Upper lobe of left lung (tissue), 6 donors: ENCODE measurements at regions not wholly inside any gene's neighbourhood (a gene's known extent, or its start where the extent isn't known, plus 50 kb on each side); places are given as distances from the start of the nearest gene placed in this dataset.

Experiments
- ATAC-seq, 2 donors: fragments of 200-7000 bp; cut with Tn5 transposase; one replicate each; pipeline ENCODE4 v1.9.1; 2022; ENCODE audit warnings: mild to moderate bottlenecking in 2 of 2, moderate library complexity in 2 of 2; ENCODE audit not compliant: low FRiP score in 2 of 2
- DNase-seq, 2 donors: peaks; one replicate each; pipeline ENCODE4 v3.0.0-alpha.2; 2019 to 2020
- H3K27ac ChIP-seq, 4 donors: fragments of 200-600 bp; sonication (generic); one replicate each; pipeline ENCODE4 v1.5.1; 2016 to 2019
- H3K27me3 ChIP-seq, 4 donors: fragments of 200-600 bp; sonication (generic); one replicate each; pipeline ENCODE4 v1.5.1; 2017 to 2019
- H3K36me3 ChIP-seq, 4 donors: fragments of 200-600 bp; sonication (generic); one replicate each; pipeline ENCODE4 v1.5.1; 2016 to 2019
- H3K4me1 ChIP-seq, 4 donors: fragments of 200-600 bp; sonication (generic); one replicate each; pipeline ENCODE4 v1.5.1; 2018 to 2019
- H3K4me3 ChIP-seq, 4 donors: fragments of 200-600 bp; sonication (generic); one replicate each; pipeline ENCODE4 v1.5.1; 2017 to 2019; ENCODE audit warnings: mild to moderate bottlenecking in 2 of 4, moderate library complexity in 1 of 4
- H3K9me3 ChIP-seq, 4 donors: fragments of 200-600 bp; sonication (generic); one replicate each; pipeline ENCODE4 v1.5.1; 2018 to 2019
- EP300 ChIP-seq, 4 donors: sonication (generic); formaldehyde crosslinking; IDR thresholded peaks; one replicate each; pipeline ENCODE4 v1.5.1; 2017; ENCODE audit warnings: antibody characterized with exemption in 4 of 4, control low read depth in 2 of 4
- POLR2A ChIP-seq, 4 donors: fragments of 450-650 bp; IDR thresholded peaks; one replicate each; pipeline ENCODE4 v1.5.1; 2016 to 2017; ENCODE audit warnings: antibody characterized with exemption in 4 of 4, mild to moderate bottlenecking in 2 of 4
- POLR2AphosphoS5 ChIP-seq, 2 donors: sonication (generic); formaldehyde crosslinking; IDR thresholded peaks; one replicate each; pipeline ENCODE4 v1.5.1; 2017; ENCODE audit warnings: antibody characterized with exemption in 2 of 2
- WGBS, 2 donors: methylation state at CpG; one replicate each; pipeline ENCODE4 v1.1.5; 2017 to 2018; 5-methylcytosine and 5-hydroxymethylcytosine counted together
- TF ChIP-seq, protein P1 (sequence below), 6 experiments: fragments of 450-650 bp in 4 of 6; fragments of 200-600 bp in 2 of 6; sonication (generic) in 2 of 6; IDR thresholded peaks; one replicate each; pipeline ENCODE4 v1.5.1; 2016 to 2019; ENCODE audit warnings: antibody characterized with exemption in 6 of 6
- donor health status: DM: no; HTN: no; CAD: no; lungs with moderate emphysema.
- donor health status: DM: no; HTN: yes; CAD: no; lungs with severe emphysema.

- H3K27ac ChIP-seq = no peak overlapping the region
- H3K36me3 ChIP-seq = no peaks in the 10 kb centered on the region
- DNase-seq = no peak
- H3K4me1 ChIP-seq = peaks cover 0 to 14% (median 5%) of the 10 kb centered on the region in 4 donors
- 13 to 18% methylated on average over 5 of the region's 5 CpGs for WGBS, 2 donors
- no peaks in the 10 kb centered on the region for H3K9me3 ChIP-seq
- no peaks in the 10 kb centered on the region for H3K27me3 ChIP-seq
- ATAC-seq = peak; percentile 80 to 92
- H3K4me3 ChIP-seq = peak overlapping the region in 1 of 4 donors; percentile 26
- TF ChIP-seq EP300 (IDR thresholded peaks at IDR 0.05) = no peak
- TF ChIP-seq, protein P1, sequence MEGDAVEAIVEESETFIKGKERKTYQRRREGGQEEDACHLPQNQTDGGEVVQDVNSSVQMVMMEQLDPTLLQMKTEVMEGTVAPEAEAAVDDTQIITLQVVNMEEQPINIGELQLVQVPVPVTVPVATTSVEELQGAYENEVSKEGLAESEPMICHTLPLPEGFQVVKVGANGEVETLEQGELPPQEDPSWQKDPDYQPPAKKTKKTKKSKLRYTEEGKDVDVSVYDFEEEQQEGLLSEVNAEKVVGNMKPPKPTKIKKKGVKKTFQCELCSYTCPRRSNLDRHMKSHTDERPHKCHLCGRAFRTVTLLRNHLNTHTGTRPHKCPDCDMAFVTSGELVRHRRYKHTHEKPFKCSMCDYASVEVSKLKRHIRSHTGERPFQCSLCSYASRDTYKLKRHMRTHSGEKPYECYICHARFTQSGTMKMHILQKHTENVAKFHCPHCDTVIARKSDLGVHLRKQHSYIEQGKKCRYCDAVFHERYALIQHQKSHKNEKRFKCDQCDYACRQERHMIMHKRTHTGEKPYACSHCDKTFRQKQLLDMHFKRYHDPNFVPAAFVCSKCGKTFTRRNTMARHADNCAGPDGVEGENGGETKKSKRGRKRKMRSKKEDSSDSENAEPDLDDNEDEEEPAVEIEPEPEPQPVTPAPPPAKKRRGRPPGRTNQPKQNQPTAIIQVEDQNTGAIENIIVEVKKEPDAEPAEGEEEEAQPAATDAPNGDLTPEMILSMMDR (IDR thresholded peaks at IDR 0.05) = peak; percentile 69 to 92 (median 88)
These were observed 429.7 kb downstream of the ETS1 start for GRCh38 chr11:128157423-128158298.

DNA sequence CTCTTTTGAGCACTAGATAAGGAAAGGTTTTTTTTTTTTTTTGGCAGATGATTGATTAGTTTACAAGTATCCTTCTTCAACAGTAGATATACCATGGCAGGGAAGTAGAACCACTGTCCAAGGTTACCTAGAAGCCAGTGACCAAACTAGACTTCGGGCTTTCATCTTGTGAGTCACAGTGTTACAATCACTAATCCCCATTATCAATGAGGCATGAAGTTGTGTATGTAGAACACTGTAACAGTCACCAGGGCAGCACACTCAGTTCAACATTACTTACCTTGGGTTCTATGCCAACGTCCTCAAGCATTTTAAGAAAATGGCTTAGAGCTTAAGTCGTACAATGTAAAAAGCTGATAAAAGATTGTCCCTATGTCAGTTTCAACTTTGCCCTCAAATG is 430.9 kb downstream of the ETS1 start:
- ATAC-seq = no peak
- no peak for DNase-seq
- peaks cover 0 to 13% (median 4%) of the 10 kb centered on the region in 4 donors for H3K4me1 ChIP-seq
- no peaks in the 10 kb centered on the region for H3K9me3 ChIP-seq
- no peak overlapping the region for H3K4me3 ChIP-seq
- H3K27ac ChIP-seq = no peak overlapping the region
- H3K27me3 ChIP-seq = no peaks in the 10 kb centered on the region
- H3K36me3 ChIP-seq = no peaks in the 10 kb centered on the region
- WGBS, 2 donors = 78 to 98% methylated on average over 3 of the region's 3 CpGs
- TF ChIP-seq, protein P1 (IDR thresholded peaks at IDR 0.05) = no peak
- no peak for TF ChIP-seq POLR2AphosphoS5 (IDR thresholded peaks at IDR 0.05)
- TF ChIP-seq POLR2A (IDR thresholded peaks at IDR 0.05) = no peak
- no peak for TF ChIP-seq EP300 (IDR thresholded peaks at IDR 0.05)

DNA sequence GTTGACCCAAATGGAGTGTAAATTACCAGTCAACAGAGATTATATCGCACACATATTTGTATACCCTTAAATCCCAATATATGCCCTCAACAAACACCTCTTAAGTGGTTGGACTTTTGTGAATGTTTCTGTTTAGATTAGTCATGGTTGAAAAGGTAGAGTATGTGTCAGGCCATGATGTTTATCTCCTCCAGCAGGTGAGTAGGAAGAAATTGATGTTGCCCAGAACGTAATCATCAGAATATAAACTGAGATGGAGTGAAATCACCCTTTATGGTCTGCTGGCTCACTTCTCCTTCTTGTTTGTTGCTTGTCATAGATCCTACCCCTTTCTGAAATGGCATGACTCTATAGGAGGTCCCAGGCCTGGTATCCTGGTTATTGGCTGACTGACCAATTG is 431.8 kb downstream of the ETS1 start:
- no peaks in the 10 kb centered on the region for H3K27me3 ChIP-seq
- ATAC-seq (no peak), DNase-seq (no peak)
- no peaks in the 10 kb centered on the region for H3K36me3 ChIP-seq
- WGBS, 2 donors = 90 to 95% methylated on average over 2 of the region's 2 CpGs
- H3K4me3 ChIP-seq = no peak overlapping the region
- H3K27ac ChIP-seq = no peak overlapping the region
- no peaks in the 10 kb centered on the region for H3K9me3 ChIP-seq
- H3K4me1 ChIP-seq = peaks cover 0 to 6% (median 3%) of the 10 kb centered on the region in 4 donors
- no peak for TF ChIP-seq EP300 (IDR thresholded peaks at IDR 0.05)
- TF ChIP-seq POLR2A (IDR thresholded peaks at IDR 0.05) = no peak

DNA sequence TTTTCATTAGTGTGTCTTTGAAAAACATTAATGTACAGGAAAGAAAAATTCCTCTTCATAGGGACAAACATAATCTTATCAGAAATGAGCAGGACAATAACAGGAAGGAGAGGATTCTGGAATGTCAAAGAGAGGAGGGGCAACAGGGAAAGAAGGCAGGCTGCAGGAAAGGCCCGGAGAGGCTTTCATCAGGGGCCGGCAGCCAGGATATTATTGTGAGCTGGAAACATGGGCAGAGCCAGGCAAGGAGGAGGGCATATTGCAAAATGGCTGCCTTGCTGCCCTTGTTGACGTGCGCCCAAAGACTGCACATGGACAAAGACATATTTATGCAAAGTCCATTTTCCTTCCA is 433.7 kb downstream of the ETS1 start:
- Histone ChIP-seq H3K4me1 (peaks cover 0 to 6% (median 3%) of the 10 kb centered on the region in 4 donors), H3K4me3 (no peak overlapping the region), H3K9me3 (no peaks in the 10 kb centered on the region), H3K27ac (peak overlapping the region in 2 of 4 donors; percentile 37 to 45), H3K27me3 (no peaks in the 10 kb centered on the region), H3K36me3 (no peaks in the 10 kb centered on the region)
- DNase-seq (no peak), ATAC-seq (no peak)
- TF ChIP-seq POLR2AphosphoS5 (IDR thresholded peaks at IDR 0.05) = no peak
- TF ChIP-seq, protein P1 (IDR thresholded peaks at IDR 0.05) = no peak
- TF ChIP-seq EP300 (IDR thresholded peaks at IDR 0.05) = no peak
- TF ChIP-seq POLR2A (IDR thresholded peaks at IDR 0.05) = no peak
- 19 to 68% methylated on average over 2 to 4 of the region's 4 CpGs for WGBS, 2 donors

DNA sequence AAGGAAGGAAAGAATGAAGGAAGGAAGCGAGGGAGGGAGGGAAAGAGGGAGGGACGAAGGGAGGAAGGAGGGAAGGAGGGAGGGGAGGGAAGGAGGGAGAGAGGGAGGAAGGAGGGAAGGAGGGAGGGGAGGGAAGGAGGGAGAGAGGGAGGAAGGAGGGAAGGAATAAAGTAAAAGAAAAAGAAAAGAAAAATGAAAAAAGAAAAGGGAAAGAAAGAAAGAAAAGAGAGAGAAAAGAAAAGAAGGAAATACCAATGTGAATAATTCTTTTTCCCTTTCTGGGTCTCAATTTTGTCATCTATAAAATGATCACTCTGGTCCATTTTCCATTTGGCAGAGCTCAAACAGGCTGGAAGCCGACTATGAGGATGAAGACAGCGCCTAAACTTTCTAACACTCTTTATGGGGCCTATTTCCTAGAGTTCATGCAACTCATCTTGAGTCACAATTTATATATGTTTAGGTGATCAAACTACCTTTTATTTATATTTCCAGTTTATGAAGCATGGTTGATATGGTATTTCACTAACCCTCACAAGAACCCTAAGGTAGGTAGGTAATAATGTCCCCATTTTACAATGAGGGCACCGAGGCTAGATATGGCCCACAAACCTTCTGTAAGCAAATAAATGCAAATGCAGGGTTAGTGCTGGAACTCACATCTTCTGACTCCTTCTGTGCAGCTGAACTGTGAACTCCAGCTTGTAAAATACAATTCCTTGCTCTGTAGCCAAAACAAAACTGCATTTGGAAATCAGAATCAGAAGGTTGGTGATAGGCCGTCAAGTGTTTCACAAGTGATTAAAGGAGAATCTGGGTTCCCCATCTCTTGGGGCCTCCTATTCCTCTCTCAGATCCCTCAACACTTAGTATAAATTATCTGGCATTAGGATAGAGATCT is 434.3 kb downstream of the ETS1 start:
- Histone ChIP-seq H3K4me1 (peaks cover 0 to 6% (median 3%) of the 10 kb centered on the region in 4 donors), H3K9me3 (no peaks in the 10 kb centered on the region), H3K27me3 (no peaks in the 10 kb centered on the region), H3K4me3 (no peak overlapping the region), H3K27ac (peak overlapping the region in 3 of 4 donors; percentile 11 to 45 (median 37)), H3K36me3 (no peaks in the 10 kb centered on the region)
- DNase-seq = no peak
- ATAC-seq = no peak
- TF ChIP-seq POLR2A (IDR thresholded peaks at IDR 0.05) (no peak), POLR2AphosphoS5 (IDR thresholded peaks at IDR 0.05) (no peak), EP300 (IDR thresholded peaks at IDR 0.05) (no peak)
- TF ChIP-seq, protein P1 (IDR thresholded peaks at IDR 0.05) = no peak
- 74 to 77% methylated on average over 6 of the region's 6 CpGs for WGBS, 2 donors
